Neural cell (in vitro differentiated cells): ENCODE measurements at regions not wholly inside any gene's neighbourhood (a gene's known extent, or its start where the extent isn't known, plus 50 kb on each side); places are given as distances from the start of the nearest gene placed in this dataset.

ENCODE experiments used
- CTCF ChIP-seq: fragments of 450-650 bp; IDR thresholded peaks from 2 replicates; pipeline ENCODE4 v1.5.1; 2014; ENCODE audit warnings: antibody characterized with exemption, mild to moderate bottlenecking, moderate library complexity; ENCODE audit not compliant: poor library complexity, severe bottlenecking
- EP300 ChIP-seq: fragments of 450-650 bp; conservative IDR thresholded peaks from 2 replicates; pipeline ENCODE4 v1.6.1; 2014; ENCODE audit warnings: antibody characterized with exemption, mild to moderate bottlenecking, moderate library complexity; ENCODE audit not compliant: poor library complexity, severe bottlenecking
- EZH2 ChIP-seq: fragments of 200-600, 300-800 bp; shearing (Covaris generic), sonication (generic); IDR thresholded peaks from 2 replicates; pipeline ENCODE4 v1.6.1; 2014; ENCODE audit warnings: antibody characterized with exemption, low read length, borderline replicate concordance, mild to moderate bottlenecking; ENCODE audit not compliant: insufficient read depth, poor library complexity, severe bottlenecking
- MXI1 ChIP-seq: fragments of 450-650 bp; conservative IDR thresholded peaks from 2 replicates; pipeline ENCODE4 v1.6.1; 2014; ENCODE audit warnings: antibody characterized with exemption, mild to moderate bottlenecking; ENCODE audit not compliant: poor library complexity, severe bottlenecking
- POLR2AphosphoS5 ChIP-seq: IDR thresholded peaks from 2 replicates; pipeline ENCODE4 v1.6.1; 2012
- RAD21 ChIP-seq: fragments of 450-650 bp; conservative IDR thresholded peaks from 2 replicates; pipeline ENCODE4 v1.6.1; 2014; ENCODE audit warnings: antibody characterized with exemption, mild to moderate bottlenecking, moderate library complexity
- REST ChIP-seq: IDR thresholded peaks from 2 replicates; pipeline ENCODE4 v1.6.1; 2012; ENCODE audit warnings: borderline replicate concordance
- SMC3 ChIP-seq: fragments of 450-650 bp; conservative IDR thresholded peaks from 2 replicates; pipeline ENCODE4 v1.6.1; 2014; ENCODE audit warnings: antibody characterized with exemption, mild to moderate bottlenecking, moderate library complexity; ENCODE audit not compliant: poor library complexity
- TAF1 ChIP-seq: IDR thresholded peaks from 2 replicates; pipeline ENCODE4 v1.6.1; 2012; ENCODE audit warnings: low read depth

GRCh38 chr1:116284819-116285390 lies 88.1 kb upstream of the ATP1A1 start:
- TF ChIP-seq CTCF (no peak), EZH2 (no peak), MXI1 (no peak), EP300 (peak; percentile 92), RAD21 (peak; percentile 33), REST (peak; percentile 35), SMC3 (no peak), POLR2AphosphoS5 (peak; percentile 68), TAF1 (no peak)
